ENCODE measurements at regions not wholly inside any gene's neighbourhood (a gene's known extent, or its start where the extent isn't known, plus 50 kb on each side); places are given as distances from the start of the nearest gene placed in this dataset.
"Not testable (repeated sequence)": the region's sequence is repeated elsewhere in the genome, so short reads cannot be mapped to it uniquely, and the experiment has no call there.

- FAIRE-seq = no peak
Measured at GRCh38 chr16:13479549-13479948, 440.4 kb upstream of the ERCC4 start.

DNA sequence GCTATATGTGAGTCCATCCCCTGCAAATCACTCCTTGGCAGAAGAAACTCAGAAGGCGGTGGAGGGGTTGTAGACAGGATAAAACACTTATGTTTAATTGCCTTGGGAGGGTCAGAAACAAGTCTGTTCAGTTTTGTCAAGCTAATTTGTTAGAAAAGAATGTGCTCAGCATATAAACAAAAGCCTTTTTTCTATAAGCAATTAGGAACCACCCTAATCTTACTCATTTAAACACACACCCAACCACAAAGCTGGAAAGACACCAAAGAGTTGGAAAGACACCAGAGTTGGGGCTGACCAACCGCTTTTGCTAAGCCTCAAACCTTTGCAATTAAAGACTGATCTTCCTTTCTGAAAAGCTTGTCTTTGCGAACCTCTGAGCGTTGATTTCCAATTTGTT, 439.2 kb upstream of the ERCC4 start:
- no peak for FAIRE-seq

GRCh38 chr16:13483121-13483520, 436.8 kb upstream of the ERCC4 start:
- no peak for FAIRE-seq

DNA sequence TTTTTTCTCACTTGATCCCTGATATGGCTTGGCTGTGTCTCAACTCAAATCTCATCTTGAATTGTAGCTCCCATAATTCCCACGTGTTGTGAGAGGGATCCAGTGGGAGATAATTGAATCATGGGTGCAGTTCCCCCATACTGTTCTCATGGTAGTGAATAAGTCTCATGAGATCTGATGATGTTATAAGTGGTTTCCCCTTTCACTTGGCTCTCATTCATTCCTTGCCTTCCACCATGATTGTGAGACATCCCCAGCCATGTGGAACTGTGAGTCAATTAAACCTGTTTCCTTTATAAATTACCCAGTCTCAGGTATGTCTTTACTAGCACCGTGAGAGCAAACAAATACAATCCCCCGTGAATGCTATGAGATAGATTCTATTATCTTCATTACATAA, 430.5 kb upstream of the ERCC4 start:
- not testable (repeated sequence) for FAIRE-seq

GRCh38 chr16:13492046-13492445, 427.9 kb upstream of the ERCC4 start:
- no peak for FAIRE-seq

DNA sequence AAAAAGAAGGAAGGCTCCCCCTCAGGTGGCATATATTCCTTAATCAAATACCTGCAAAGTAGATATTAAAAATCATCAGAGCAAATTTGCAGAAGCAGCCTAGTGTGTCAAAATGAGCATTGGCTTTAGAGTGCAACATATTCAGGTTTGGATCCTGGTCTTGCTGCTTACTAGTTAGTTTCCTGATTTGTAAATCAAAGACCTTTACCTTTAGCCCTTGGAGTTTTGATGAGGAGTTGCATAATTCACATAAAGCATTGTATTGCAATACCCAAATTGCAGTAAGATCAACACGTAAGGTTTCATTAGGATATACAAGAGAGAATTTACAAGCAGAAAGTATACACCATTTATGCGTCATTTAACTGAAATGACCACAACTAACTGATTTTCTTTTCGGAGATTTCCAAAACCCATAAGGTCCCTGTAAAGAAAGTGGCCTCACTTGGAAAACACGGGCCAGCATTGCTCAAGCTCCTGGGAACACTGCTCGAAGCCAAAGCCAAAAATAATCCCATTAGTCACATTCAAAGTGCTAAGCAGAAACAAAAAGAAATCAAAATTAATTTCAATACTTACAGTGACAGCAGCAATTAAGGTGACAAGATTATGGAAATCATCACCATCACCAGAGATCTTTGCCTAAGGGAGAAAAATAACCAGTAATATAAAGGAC, 415.9 kb upstream of the ERCC4 start:
- FAIRE-seq = no peak

DNA sequence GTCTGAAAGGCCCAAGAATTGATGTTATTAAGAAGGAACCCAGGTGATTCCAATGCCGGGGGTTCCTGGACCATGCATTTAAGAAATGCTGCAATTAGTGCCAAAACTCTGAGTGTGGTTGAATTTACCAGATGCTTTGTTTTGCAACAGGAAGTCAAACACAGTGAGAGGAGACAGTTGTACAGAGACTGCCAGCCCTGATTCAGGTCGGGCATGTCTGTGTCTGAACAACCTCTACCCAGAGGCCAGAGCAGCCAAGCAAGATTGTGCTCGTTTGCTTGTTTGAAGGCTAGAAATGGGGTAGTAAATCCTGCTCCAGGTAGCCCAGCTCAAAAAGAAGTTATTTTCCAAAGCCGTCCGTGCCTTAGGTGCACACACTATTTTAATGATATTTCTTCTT, 412.4 kb upstream of the ERCC4 start:
- no peak for FAIRE-seq

- no peak for FAIRE-seq
Measured at GRCh38 chr16:13510425-13511151, 409.4 kb upstream of the ERCC4 start.

- FAIRE-seq = no peak
Measured at GRCh38 chr16:13517841-13518240, 402.1 kb upstream of the ERCC4 start.

DNA sequence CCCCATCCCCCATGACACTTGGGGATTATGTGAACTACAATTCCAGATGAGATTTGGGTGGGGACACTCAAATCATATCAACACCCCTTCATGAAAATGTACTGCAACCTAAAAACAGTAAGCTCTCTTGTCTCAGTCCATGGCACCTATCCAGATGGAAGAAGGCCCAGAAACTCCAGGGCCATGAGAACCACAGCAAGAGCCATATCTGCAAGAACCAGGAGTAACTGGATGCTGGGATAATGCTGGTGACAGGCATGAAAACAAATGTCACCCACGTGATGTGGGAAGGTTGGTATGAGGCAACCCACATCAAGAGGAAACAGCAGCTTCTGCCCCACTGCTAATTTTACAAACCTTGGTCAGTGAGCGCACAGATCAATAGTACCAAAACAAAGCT, 400.1 kb upstream of the ERCC4 start:
- FAIRE-seq = no peak

GRCh38 chr16:13521356-13521755, 398.6 kb upstream of the ERCC4 start:
- no peak for FAIRE-seq

DNA sequence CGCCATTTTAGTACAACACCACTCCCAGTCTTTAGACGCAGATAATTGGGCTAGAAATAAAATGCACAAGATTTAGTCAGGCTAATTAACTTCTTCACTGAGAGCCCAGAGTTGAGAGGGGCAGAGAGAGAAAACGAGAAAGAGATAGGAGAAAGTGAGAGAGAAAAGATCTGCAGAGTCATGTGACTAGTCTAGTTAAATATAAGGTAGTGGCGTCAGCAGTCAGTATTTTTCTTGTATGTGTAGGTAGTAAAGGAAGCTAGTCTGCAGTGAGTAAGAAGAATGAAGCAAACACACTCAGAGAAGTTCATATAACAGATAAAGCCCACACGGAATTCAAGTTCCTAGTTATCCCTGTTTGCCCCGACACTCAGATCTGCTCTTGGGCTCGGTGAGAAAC, 392.6 kb upstream of the ERCC4 start:
- no peak for FAIRE-seq

DNA sequence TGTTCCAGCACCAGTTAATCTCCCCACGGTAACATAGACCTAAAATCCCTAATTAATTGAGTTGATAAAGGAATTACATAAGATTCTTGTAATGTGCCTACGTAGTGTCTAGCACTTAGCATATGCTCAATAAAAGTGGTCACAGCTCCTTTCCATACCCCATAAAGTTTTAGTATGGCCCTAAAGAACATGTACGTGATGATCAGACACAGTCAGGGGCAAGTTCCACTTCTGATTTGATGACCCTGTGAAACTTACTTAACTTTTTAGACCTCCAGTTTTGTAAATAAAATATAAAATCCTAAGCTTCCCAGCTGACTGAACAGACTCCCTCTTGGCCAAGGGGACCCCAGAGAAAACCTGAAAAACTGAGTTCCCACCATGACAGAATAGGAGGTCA, 391.3 kb upstream of the ERCC4 start:
- FAIRE-seq = no peak

DNA sequence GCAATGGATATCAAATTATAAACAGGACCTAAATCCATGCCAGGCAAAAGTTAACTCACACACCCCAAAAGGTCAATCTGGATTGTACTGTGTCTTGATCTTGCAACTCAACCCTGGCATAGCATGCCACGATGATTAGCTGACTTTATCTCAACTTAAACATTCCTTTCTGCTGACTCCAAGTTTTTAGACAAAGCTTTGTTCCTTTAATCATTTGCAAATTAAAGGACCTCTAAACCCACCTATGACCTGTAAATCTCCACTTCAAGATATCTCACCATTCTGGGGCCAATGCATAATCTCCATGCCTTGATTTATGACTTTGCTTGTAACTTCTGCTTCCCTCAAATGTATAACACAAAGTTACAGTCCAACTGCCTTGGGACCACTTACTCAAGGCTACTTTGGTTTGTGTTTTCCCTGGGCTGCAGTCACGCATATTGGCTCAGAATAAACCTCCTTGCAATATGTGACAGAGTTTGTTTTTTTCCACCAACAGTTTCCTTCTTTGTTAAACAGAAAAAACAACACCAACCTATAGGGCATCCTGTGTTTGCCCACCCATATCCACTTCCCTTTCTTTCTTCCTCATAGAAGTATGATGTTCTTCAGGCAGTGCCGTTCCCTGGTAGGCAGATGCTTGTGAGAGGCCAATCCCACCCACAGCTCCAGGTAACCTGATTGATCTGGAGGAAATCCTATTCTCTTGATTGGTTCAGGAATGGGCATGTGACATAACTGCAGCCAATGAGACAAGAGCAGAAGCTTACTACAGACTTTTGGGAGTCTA, 390.6 kb upstream of the ERCC4 start:
- FAIRE-seq = no peak

- no peak for FAIRE-seq
Measured at GRCh38 chr16:13540771-13541170, 379.2 kb upstream of the ERCC4 start.

DNA sequence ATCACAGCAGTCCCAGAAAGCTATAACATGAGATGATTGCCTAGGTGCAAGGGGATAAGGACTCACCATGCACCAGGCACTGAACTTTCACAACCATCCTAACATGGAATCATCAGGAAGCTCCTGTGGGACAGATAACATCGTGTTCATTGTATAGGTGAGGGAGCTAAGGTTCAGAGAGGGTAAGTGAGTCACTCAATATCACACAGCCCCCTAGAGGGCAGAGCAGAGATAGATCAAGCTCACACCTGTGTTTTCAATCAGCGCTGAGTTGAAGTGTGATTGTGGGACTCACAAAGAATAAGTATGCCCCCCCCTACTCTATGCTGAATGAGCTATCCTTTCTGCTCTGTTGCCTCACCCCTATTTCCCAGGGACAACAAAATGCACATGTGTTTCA, 377.7 kb upstream of the ERCC4 start:
- no peak for FAIRE-seq

DNA sequence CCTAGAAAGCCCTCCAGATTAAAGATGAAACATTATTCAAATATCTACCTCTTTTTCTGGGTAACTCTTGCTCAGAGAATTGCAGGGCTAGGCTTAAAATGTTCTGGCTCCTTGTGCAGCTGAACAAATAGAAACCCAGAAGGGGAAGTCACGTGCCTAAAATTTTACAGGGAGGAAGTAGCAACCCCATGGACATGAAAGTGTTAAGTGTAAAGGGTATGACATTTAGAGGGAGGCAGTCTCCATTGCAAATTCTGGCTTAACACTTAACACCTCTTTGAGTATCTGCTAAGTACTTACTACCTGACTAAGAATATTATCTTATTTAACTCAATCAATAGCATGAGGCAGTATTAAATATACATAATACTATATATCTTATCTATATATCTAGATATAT, 376.1 kb upstream of the ERCC4 start:
- FAIRE-seq = no peak

GRCh38 chr16:13545271-13545670, 374.7 kb upstream of the ERCC4 start:
- FAIRE-seq = no peak

- FAIRE-seq = no peak
Measured at GRCh38 chr16:13550254-13550653, 369.7 kb upstream of the ERCC4 start.

GRCh38 chr16:13552062-13552959, 367.6 kb upstream of the ERCC4 start:
- FAIRE-seq = no peak

DNA sequence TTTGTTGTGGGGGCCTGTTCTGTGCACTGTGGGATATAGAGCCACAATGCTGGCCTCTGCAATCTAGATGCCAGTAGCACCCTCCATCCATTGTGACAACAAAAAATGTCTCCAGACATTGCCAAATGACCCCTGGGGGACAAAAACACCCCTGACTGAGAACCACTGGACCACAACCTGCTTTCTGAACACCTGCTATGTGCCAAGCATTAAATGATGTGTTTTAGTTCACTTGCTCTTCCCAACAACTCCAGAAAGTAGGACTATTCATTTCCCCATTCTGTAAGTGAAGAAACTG, 367.0 kb upstream of the ERCC4 start:
- no peak for FAIRE-seq

DNA sequence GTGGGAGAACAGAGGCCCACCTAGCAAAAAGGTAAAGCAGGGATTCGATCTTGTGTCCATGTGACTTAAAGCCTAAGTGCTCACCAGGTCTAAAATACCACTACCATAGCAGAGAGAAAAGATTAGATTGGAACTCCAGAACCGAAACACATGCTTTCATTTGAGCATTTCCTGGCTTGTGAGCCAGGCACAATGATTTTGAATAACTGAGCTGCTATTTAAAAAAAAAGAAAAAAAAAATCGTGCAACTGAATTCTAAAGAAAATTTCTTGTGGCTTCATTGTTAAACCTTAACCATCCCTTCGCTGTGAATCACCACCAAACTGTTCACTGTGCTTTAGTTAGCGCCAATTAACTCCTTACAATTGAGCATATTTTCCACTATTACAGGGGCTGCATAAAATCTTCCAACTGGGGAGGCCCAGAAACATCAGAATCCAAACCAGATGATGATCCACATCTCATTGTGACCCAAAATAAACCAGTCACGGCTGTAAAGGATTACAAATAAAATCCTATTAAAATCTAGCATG, 366.4 kb upstream of the ERCC4 start:
- FAIRE-seq = no peak

GRCh38 chr16:13554005-13554404, 365.9 kb upstream of the ERCC4 start:
- FAIRE-seq = no peak

Measured in A204.1 (cell line).